ENCODE measurements at regions not wholly inside any gene's neighbourhood (a gene's known extent, or its start where the extent isn't known, plus 50 kb on each side); places are given as distances from the start of the nearest gene placed in this dataset.

DNA sequence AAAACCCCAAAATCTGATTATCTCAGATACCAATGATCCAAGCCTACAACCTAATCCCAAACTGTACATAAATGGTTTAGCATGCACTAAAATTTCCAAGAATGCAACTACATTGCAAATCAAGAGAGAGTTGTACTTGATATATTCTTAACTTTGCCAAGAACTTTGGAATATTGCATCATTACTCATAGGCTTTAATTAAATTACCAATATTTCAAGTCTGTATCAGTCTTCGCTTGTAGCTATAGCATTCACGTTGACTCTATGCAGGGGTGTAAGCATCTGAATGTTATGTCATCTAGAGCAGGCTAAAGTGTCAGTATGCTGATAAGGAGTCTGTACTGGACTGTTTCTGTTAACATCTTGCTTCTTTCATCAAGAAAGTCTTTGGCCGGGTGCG, 56.3 kb downstream of the FOXI3 start:
- H3K27ac Mint-ChIP-seq = no peak overlapping the region

DNA sequence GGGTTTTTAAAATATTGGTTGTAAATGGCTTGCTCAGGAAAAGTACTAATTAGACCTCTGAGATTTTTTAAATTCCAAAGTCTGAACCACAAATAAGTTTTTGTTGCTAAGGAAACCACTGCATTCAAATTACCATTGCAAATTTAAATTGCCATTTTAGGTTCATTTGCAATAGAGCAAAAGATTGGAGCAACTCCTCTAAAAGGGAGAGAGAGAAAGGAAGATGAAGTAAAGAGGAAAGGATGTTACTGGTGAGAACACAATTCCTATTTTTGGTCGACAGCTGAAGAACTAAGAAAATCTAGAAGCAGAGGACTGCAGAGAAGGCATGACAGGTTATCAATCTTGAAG, 74.9 kb downstream of the FOXI3 start:
- TF ChIP-seq EZH2 (IDR thresholded peaks at IDR 0.05; ENCODE audit: borderline replicate concordance, insufficient read depth, low read depth, low read length, poor library complexity, severe bottlenecking) = no peak
- TF ChIP-seq, protein P1, sequence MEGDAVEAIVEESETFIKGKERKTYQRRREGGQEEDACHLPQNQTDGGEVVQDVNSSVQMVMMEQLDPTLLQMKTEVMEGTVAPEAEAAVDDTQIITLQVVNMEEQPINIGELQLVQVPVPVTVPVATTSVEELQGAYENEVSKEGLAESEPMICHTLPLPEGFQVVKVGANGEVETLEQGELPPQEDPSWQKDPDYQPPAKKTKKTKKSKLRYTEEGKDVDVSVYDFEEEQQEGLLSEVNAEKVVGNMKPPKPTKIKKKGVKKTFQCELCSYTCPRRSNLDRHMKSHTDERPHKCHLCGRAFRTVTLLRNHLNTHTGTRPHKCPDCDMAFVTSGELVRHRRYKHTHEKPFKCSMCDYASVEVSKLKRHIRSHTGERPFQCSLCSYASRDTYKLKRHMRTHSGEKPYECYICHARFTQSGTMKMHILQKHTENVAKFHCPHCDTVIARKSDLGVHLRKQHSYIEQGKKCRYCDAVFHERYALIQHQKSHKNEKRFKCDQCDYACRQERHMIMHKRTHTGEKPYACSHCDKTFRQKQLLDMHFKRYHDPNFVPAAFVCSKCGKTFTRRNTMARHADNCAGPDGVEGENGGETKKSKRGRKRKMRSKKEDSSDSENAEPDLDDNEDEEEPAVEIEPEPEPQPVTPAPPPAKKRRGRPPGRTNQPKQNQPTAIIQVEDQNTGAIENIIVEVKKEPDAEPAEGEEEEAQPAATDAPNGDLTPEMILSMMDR (IDR thresholded peaks at IDR 0.05) = no peak
- Histone ChIP-seq H3K36me3 (replicated peaks in 1 of 2; ENCODE audit: control extremely low read depth in 1 of 2, control insufficient read depth in 1 of 2, extremely low read depth in 1 of 2, insufficient read depth in 2 of 2, low read length in 1 of 2) (no peaks in the 10 kb centered on the region), H3K27ac (ENCODE audit: low read length in 2 of 2) (no peak overlapping the region), H3K9me3 (ENCODE audit: control extremely low read depth in 1 of 3, control insufficient read depth in 2 of 3, insufficient read depth in 1 of 3, low read length in 2 of 3) (peaks cover 0 to 5% (median 0%) of the 10 kb centered on the region in 3 donors), H3K4me3 (ENCODE audit: control extremely low read depth in 1 of 5, extremely low read depth in 1 of 5, insufficient read depth in 1 of 5, low read depth in 2 of 5, low read length in 4 of 5) (no peak overlapping the region), H4K20me1 (ENCODE audit: control insufficient read depth, insufficient read depth, low read length, poor library complexity, severe bottlenecking) (no peaks in the 10 kb centered on the region), H3K27me3 (replicated peaks in 1 of 4; ENCODE audit: control extremely low read depth in 1 of 4, control insufficient read depth in 3 of 4, insufficient read depth in 4 of 4, low read length in 3 of 4) (peaks cover 0 to 8% (median 0%) of the 10 kb centered on the region in 4 experiments), H3K4me2 (replicated peaks; ENCODE audit: low read depth, low read length, poor library complexity, severe bottlenecking) (no peak overlapping the region), H2AFZ (ENCODE audit: insufficient read depth, low read depth, low read length, poor library complexity, severe bottlenecking) (no peak overlapping the region), H3K4me1 (ENCODE audit: control insufficient read depth in 2 of 2, insufficient read depth in 2 of 2, low read length in 2 of 2) (no peaks in the 10 kb centered on the region), H3K9ac (ENCODE audit: low read length) (no peak overlapping the region), H3K79me2 (ENCODE audit: control insufficient read depth, insufficient read depth, low read length) (no peaks in the 10 kb centered on the region)
- no peaks in the 10 kb centered on the region for H3K9me3 Mint-ChIP-seq (ENCODE audit: insufficient read depth)
- no peaks in the 10 kb centered on the region for H3K4me1 Mint-ChIP-seq
- no peak overlapping the region for H3K4me3 Mint-ChIP-seq
- 40% methylated on average over 1 of the region's 1 CpG for WGBS (ENCODE audit: insufficient coverage)
- peaks cover 33% of the 10 kb centered on the region for H3K27me3 Mint-ChIP-seq
- intact Hi-C loops (cut with micrococcal nuclease) = no loop called here
- POLR2A ChIA-PET = no interaction called here
- CTCF ChIA-PET = no interaction called here
- H3K27ac Mint-ChIP-seq = no peak overlapping the region
- ATAC-seq (ENCODE audit: low read depth) = no peak
- no peak for DNase-seq

More for the DNA sequence above, 56.3 kb downstream of the FOXI3 start:
- Histone ChIP-seq H4K20me1 (ENCODE audit: control insufficient read depth, insufficient read depth, low read length, poor library complexity, severe bottlenecking) (no peaks in the 10 kb centered on the region), H3K79me2 (ENCODE audit: control insufficient read depth, insufficient read depth, low read length) (no peaks in the 10 kb centered on the region), H3K36me3 (replicated peaks in 1 of 2; ENCODE audit: control extremely low read depth in 1 of 2, control insufficient read depth in 1 of 2, extremely low read depth in 1 of 2, insufficient read depth in 2 of 2, low read length in 1 of 2) (no peaks in the 10 kb centered on the region), H3K4me1 (ENCODE audit: control insufficient read depth in 2 of 2, insufficient read depth in 2 of 2, low read length in 2 of 2) (no peaks in the 10 kb centered on the region), H3K9ac (ENCODE audit: low read length) (no peak overlapping the region), H3K27ac (ENCODE audit: low read length in 2 of 2) (no peak overlapping the region), H3K27me3 (replicated peaks in 1 of 4; ENCODE audit: control extremely low read depth in 1 of 4, control insufficient read depth in 3 of 4, insufficient read depth in 4 of 4, low read length in 3 of 4) (peaks cover 0 to 6% (median 2%) of the 10 kb centered on the region in 4 experiments), H3K4me2 (replicated peaks; ENCODE audit: low read depth, low read length, poor library complexity, severe bottlenecking) (no peak overlapping the region), H3K9me3 (ENCODE audit: control extremely low read depth in 1 of 3, control insufficient read depth in 2 of 3, insufficient read depth in 1 of 3, low read length in 2 of 3) (no peaks in the 10 kb centered on the region), H3K4me3 (ENCODE audit: control extremely low read depth in 1 of 5, extremely low read depth in 1 of 5, insufficient read depth in 1 of 5, low read depth in 2 of 5, low read length in 4 of 5) (no peak overlapping the region), H2AFZ (ENCODE audit: insufficient read depth, low read depth, low read length, poor library complexity, severe bottlenecking) (no peak overlapping the region)
- Mint-ChIP-seq H3K4me1 (no peaks in the 10 kb centered on the region), H3K4me3 (no peak overlapping the region), H3K9me3 (ENCODE audit: insufficient read depth) (no peaks in the 10 kb centered on the region), H3K27me3 (peaks cover 26% of the 10 kb centered on the region)
- intact Hi-C loops (cut with micrococcal nuclease) = no loop called here
- no peak for ATAC-seq (ENCODE audit: low read depth)
- DNase-seq = no peak
- POLR2A ChIA-PET = no interaction called here
- TF ChIP-seq, protein P1 (IDR thresholded peaks at IDR 0.05) = no peak
- no peak for TF ChIP-seq EZH2 (IDR thresholded peaks at IDR 0.05; ENCODE audit: borderline replicate concordance, insufficient read depth, low read depth, low read length, poor library complexity, severe bottlenecking)
- WGBS (ENCODE audit: insufficient coverage) = 92% methylated on average over 2 of the region's 4 CpGs
- CTCF ChIA-PET = no interaction called here

Data from B cell (primary cell).